LNCaP clone FGC (cell line): ENCODE measurements at regions not wholly inside any gene's neighbourhood (a gene's known extent, or its start where the extent isn't known, plus 50 kb on each side); places are given as distances from the start of the nearest gene placed in this dataset.

Experiments used
- DNase-seq: peaks from one replicate; pipeline ENCODE4 v3.0.0-alpha.2; 2011; ENCODE audit warnings: low read depth
- H3K4me3 ChIP-seq: 2 replicates; pipeline ENCODE4 v1.5.1; 2011; ENCODE audit warnings: mild to moderate bottlenecking, low read depth, low read length, control low read depth
- CTCF ChIP-seq: IDR thresholded peaks from 2 replicates; pipeline ENCODE4 v1.5.1; 2012; ENCODE audit warnings: mild to moderate bottlenecking; ENCODE audit not compliant: control insufficient read depth, insufficient read depth; ENCODE audit errors: extremely low read depth

- no peak overlapping the region for H3K4me3 ChIP-seq
- DNase-seq, result no peak
- no peak for TF ChIP-seq CTCF
Observed at GRCh38 chr3:69435274-69436265, 49.7 kb upstream of the FRMD4B start.
